Activated CD4-positive, alpha-beta T cell treated with anti-CD3 and anti-CD28 coated beads, Interleukin-2, Interleukin-6, amounts not matched to agents 100 ng/mL and 50 ng/mL, durations not matched to agents 16 hours and 8 hours (primary cell): ENCODE measurements at regions not wholly inside any gene's neighbourhood (a gene's known extent, or its start where the extent isn't known, plus 50 kb on each side); places are given as distances from the start of the nearest gene placed in this dataset.
A peak's percentile ranks its signal among the peaks of the same experiment; 100 is the strongest.

Experiments used
- DNase-seq: peaks from one replicate; pipeline ENCODE4 v3.0.0-alpha.2; 2020

DNA sequence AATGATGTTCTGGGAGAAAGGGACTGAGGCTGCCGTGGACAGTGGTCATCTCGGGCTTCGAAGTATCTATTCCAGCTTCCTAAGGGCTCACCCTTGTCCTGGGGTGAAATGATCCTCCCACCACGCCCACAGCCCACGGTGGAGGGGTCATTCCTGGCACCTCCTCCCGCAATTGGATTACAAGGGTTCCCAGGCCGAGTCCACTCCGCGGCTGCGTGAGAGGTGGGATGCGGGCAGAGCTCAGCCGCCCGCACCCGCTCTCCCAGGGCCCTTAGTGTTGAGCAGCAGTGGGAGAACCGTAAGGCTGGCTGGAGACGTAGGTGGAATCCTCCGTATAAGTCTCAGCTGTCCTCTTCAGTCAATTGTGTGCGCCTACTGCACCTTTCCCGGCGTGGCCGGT lies 273.3 kb upstream of the ADAMTS16 start:
- no peak for DNase-seq

DNA sequence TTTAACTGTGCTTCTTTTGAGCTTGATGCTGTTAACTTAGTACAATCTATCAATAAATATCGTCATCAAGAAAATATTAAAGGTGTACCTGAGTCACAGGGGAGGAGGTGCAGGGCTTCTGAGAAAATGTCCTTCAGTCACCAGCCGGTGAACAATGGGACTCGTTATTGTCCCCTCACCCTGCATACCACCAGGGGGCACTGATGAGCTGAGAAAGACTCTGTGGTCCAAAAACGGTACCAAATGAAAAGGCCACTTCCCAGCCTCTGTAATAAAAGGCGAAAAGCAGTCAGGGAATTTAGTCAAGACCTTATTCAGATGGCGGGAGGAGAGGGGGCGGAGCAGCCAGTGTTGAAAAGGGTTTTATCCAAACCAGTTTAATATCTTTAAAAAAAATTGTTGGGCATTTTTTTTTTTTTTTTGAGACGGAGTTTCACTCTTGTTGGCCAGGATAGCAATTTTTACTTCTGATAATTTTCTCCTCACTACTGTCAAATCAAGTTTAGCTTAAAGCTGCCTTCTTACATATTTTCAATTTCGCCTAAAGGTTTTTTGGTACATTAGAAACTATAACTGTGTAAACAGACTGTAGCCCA lies 271.9 kb upstream of the ADAMTS16 start:
- peak; percentile 68 for DNase-seq

DNA sequence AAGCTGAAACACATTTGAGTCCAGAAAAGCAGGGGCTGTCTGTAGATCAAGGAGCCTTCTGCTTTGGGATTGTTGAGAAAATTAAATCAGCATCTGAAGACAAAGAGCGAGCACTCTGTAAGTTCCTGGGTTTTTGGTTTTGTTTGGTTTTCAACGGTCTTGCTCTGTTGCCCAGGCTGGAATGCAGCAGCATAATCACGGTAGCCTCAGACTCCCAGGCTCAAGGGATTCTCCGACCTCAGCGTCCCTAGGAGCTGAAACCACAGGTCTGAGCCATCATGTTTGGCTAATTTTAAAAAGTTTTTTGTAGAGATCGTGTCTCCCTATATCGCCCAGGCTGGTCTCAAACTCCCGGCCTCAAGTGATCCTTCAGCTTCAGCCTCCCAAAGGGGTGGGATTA lies 266.5 kb upstream of the ADAMTS16 start:
- DNase-seq: no peak

DNA sequence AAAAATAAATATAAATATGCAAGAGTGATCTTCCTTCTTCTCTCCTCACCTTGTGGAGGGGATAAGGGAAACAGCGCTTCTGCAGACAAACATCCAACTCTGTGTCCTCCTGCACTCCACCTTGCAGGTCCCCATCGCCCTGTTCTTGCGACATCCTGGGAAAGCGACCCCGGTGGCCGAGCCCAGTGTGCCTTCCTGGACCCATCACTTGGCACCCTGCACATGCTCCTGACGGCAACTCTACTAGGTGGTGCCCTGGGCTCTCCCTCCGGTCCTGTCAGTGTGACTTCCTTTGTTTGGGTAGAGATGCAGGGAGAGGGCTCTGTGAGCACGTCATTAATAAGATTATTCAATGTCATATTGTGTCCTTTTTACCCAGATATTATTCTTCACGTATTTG lies 266.0 kb upstream of the ADAMTS16 start:
- DNase-seq: no peak

DNA sequence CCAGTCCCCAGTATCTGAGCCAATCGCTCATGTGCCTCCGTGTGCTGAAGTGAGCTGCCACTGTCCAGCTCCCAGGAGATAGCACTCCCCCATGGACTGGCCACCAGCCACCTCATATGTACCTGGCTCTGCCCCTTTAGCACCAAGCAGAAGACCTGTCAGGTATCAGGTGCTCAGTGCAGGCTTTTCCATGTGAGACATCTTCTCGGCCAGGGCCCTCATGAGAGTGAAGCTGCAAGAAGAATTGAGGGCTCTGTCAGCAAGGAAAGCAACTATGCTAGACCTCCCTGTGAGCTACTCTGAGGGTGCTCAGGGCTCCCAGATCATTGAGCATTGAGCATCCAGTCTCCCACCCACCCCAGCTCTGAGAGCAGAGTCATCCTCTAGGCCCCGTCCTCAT lies 264.2 kb upstream of the ADAMTS16 start:
- DNase-seq: no peak

DNA sequence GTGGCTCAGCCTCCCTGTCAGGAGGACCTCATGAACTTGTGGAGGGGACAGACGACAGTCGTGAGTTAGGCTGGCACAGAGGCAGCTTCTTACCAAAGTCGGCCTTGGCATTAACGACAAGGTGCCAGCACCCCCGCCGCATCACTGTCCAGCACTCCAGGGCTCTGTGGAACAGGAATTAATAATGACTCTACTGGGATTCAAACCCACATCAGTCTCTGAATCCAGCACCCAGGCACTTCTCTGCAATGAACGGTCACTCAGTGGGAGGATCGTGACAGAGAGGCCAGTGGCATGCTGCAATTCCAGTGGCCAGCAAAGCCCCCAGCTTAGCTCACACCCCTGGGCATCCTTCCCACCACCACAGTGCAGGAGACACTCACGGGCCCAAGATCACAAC lies 263.3 kb upstream of the ADAMTS16 start:
- no peak for DNase-seq

DNA sequence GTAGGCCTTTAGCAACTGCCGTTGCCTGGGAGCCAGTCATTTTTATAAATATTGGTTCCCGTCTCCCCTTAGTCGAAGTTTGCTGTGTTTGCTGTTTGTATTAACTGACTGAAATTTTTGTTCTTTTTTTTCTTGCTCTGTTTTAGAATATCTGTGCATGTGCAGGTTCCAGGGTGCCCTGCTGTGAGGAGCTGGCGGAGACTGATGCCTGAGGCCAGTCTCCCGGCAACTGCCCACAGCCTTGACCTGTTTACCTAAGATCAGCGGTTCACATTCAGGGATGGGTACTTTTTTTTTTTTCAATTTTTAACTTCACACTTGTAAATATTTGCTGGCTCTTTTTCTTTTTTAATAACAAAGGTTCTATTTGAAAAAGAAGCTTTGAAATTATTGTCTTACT lies 262.6 kb upstream of the ADAMTS16 start:
- no peak for DNase-seq

DNA sequence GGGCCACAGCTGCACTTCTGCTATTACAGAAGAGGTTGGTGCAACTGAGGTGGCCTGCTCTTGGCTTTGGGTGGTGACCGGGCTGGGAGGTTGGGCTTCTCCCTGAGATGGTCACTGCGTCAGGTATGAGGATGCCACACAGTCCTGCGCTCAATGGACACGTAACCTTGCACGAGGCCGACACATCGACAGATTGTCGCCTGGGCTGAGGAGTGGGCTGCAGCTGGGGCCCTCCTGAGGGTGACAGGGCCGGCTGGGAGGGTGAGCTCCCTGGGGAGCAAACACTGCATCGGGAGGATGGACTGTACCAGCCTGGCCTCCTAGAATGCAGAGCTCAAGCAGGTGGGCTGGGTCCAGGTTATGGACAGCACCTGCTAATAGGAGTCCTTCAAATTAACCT lies 261.1 kb upstream of the ADAMTS16 start:
- no peak for DNase-seq

DNA sequence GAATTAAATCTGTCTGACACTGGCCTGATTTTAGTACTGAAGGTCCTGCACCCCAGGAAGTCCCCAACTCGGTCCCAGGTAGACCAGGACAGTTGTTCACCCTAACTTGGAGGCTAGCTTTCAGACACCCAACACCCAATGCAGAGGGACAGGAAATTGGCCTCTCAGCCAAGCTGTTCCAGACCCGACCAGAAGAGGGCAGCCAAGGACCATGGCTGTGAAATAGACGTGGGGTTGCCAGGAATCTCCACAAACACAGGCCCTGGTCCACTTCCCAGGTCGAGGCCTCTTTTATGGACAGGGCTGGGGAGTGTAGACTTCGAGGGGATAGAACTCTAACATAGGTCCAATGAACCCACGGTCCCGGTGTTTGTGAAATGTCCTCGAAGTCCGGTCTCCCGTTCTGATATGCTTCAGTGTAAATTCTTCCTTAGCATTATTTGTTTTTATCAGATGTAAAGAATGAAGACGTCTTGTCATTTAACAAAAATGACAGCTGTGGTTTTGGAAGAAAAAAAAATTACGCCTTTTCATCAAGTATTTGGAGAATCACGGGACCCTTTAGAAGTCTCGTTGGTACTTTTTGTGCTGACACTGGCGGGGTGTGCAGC lies 260.3 kb upstream of the ADAMTS16 start:
- DNase-seq: peak; percentile 71

DNA sequence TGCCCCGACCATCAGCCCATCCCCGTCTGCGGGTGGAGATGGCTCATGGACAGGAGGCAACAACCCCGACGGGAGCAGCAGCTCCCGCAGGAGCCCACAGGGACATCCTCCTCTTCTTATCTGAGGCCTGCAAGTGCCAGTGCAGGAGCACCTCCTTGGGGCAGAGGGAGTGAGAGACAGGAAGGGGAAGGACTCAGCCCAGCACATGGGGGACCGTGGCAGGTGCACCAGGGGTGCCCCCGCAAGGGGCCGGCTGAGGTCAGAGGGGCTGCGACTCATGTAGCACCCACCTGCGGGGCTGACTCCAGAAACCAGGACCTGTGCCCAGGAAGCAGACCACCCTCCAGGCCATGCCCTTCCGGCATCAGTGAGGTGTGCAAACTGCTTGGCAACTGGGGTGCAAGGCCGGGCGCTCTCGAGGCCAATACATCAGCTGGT lies 259.8 kb upstream of the ADAMTS16 start:
- no peak for DNase-seq

DNA sequence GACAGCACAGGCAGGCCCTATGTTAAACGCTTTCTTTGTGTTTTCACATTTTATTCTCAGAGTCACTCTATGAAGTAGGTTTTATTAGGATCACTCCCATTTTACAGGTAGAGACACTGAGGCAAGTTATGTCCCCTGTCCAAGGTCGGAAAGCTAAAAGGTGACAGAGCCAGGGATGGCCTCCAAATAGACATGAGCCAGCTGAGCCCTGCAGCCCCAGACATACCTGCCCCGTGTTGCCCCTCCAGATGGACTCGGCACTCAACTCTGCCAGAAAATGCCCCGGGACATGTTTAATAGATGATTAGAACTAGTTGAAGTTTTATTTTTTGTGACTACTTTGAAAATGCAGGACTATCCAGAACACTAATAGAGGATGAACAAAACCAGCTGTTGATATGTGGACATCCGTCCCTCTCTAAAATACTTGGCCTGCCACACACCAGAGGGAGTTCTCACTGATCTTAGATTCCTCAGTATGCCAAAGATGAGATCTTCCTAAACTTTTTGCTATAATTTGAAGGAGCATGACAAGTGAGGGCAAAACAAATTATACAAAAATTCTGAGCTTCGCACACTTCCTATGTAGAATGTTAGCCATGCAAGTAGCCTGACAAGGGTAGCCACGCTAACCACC lies 258.6 kb upstream of the ADAMTS16 start:
- no peak for DNase-seq

DNA sequence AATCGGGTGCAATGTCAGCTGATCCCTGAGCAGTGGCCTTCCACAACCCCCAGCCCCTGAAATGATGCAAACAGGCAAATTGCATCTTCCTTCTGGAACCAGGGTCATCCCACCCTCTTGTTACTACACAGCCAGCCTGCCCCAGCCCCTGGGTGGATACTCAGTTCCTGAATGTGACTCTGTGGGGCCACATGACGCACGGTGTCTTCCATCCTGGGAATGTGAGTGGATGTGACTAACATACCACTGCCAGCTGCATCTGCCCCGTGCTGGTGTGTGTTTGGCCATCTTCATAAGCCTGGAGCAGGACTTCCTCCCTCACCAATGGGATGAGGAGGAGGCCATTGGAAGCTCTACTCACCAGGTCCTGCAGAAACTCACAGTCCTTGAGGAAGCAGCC lies 257.9 kb upstream of the ADAMTS16 start:
- DNase-seq: no peak

DNA sequence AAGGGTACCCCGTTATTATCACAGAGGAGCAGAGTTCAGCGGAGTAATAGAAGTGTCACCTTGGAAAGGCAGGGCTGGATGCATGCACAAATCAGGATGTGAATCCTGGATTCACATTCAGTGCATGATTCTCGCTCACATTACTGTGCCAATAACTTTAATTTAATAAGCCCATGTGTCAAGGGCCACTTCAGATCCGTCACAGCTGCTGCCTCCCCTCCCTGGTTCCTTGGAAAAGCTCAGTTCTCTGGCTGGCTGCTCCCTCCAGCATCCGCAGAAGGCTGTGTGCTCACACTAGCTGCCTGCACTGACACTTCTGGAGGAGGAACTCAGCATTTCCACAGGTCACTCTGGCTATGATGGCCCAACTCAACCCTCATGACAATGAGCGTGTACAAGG lies 256.8 kb upstream of the ADAMTS16 start:
- DNase-seq: no peak

DNA sequence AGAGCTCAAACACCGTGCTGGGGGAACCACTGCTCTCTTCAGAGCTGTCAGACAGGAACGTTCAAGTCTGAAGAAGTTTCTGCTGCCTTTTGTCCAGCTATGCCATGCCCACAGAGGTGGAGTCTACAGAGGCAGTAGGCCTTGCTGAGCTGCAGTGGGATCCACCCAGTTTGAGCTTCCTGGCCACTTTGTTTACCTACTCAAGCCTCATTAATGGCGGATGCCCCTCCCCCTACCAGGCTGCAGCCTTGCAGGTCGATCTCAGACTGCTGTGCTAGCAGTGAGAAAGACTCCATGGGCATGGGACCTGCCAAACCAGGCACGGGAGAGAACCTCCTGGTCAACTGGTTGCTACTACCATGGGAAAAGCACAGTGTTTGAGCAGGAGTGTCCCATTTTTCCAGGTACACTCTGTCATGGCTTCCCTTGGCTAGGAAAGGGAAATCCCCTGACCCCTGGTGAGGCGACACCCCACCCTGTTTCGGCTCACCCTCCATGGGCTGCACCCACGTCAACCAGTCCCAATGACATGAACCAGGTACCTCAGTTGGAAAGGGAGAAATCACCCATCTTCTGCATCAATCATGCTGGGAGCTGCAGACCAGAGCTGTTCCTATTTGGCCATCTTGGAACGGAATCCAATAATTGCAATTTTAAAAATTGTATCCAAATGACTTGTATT lies 246.9 kb upstream of the ADAMTS16 start:
- DNase-seq: no peak

DNA sequence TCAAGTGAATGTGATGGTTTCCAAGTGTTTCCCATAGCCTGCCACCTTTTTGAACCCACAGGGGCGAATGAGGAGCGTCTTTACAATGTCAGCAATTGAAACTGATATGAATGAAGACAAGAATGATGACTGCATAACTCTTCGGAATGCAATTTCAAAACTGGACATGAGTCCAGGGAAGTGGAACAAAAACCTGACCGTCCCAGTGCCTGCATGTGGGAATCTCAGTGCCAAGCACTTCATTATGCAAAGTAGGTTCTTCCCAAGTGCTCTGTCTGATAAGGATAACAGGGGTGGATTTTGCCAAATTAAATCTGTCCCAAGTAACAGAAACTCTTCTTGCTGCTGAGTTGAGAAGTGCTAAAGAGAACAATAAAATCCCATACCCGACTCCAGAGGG lies 243.8 kb upstream of the ADAMTS16 start:
- DNase-seq: no peak

DNA sequence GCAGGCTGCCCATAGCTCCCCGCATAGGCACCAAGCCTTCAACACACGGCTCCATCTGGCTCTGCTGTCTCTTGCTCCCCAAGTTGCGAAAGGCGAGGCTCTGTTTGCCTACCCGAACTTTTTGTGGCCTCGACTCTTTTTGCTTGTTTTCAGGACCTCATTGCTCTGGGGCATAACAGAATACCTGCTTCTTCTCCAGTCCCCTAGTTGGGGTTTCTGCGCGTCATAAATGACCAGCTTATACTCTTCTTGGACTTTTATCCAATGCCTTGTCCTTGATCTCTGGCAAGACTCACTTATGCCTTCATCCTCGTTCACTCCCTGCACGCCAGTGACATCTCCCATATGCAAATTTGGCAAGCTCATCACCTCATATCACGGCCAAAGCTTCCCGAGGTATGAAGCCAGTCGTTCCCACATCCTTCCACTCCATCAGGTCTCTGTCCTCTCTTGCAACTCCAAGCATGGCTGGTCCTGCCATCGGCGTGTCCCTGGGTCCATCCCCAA lies 238.8 kb upstream of the ADAMTS16 start:
- DNase-seq: no peak

DNA sequence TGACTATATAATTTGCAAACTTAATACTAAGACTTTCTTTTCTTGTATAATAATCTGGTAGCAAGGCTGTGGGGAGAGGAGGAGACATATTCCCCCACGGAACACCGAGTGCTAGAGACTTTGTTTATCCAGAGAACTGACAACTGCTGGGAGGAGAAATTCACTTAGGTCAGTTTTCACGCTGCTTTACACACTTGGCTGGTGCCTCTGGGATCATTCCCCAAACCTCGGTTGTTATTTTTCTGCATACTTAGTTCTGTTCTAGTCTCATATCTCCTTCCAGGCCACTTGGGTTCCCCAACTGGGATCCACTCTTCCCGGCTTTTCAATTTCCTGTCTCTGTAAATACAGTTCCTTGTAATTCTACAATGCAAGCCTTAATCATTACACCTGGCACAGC lies 238.2 kb upstream of the ADAMTS16 start:
- DNase-seq: no peak

DNA sequence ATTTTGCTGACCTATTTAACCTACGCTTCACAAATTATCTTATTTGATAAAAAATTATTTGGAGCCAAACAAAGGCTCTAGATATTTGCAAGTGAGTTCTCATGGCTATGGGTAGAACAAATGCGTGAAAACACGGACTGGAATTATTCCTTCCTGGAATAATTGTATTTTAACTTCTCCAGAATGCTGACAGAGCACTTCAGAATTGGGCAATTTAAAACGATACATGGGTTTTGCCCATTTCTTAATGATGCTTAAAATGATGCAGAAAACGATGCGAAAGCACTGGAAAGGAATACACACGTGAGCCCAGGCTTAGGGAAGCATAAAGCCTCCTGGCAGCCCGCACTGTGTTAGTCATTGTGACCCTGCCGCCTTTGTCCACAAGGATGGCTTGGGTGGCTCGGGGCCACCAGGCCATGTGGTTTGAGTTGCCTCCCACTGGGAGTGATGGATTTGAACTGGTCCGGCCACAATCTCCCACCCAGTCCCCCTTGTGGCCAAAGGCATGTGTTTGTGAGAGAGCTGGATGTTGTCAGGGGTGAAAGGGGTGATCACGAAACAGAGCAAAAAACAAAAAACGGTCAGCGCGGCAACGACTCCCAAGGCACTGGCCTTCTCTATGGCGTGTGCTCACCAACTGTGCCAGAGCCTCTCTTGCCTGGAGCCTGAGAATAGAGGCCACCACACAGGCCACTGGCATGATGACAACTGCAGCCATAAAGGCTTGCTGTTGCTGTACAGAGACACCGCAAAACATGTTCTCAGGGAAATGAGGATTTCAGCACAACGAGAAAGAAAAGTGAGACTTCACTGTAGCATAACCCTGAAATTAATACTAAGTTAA lies 234.2 kb upstream of the ADAMTS16 start:
- no peak for DNase-seq

DNA sequence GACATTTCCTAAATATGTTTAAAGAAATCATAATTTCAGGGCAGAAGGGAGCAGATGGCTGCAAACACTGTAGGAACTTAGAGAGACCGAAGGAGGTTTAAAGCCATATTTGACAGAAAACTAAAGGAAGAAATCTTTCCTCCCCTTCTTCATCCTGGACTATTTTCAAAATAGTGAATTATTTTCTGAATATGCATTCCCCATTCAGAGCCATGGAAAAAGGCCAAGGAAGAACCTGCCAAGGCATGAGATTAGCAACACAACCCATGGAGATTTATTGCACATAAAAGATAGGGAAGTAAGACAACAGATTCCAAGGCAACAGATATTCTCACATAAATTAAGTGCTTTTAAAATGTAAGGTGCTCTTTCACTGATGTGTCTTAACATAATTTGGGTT lies 233.3 kb upstream of the ADAMTS16 start:
- no peak for DNase-seq

DNA sequence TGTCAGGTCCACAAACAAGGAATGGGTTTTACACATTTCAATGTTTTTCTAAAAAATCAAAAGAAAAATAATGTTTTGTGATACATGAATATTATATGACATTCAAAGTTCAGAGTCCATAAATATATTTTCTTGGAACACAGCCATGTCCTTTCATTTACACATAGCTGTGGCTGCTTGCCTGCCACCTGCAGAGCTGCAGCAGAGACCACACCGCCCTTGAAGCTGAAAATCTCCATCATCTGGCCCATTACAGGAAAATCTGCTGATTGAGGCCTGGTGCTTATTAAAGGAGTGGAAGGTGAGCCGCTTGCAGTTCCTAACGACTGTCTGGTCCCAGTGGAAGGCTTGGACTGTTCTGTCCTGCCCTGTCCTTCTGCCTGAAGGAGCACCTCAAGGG lies 232.6 kb upstream of the ADAMTS16 start:
- no peak for DNase-seq

DNA sequence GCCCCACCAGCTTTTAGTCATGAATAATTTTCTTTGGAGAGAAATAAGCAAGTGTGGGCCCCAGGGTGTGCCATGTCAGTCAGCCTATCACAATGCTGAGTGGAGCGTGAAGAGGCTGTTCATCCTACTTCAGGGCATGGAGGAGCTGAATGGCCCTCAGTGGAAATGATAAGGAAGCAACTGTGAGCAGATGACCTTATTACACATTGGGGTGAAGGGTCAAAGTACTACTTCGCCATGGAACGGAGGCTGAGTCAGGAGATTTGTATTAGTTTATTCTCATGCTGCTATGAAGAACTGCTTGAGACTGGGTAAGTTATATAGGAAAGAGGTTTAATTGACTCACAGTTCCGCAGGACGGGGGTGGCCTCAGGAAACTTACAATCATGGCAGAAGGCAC lies 231.0 kb upstream of the ADAMTS16 start:
- no peak for DNase-seq

DNA sequence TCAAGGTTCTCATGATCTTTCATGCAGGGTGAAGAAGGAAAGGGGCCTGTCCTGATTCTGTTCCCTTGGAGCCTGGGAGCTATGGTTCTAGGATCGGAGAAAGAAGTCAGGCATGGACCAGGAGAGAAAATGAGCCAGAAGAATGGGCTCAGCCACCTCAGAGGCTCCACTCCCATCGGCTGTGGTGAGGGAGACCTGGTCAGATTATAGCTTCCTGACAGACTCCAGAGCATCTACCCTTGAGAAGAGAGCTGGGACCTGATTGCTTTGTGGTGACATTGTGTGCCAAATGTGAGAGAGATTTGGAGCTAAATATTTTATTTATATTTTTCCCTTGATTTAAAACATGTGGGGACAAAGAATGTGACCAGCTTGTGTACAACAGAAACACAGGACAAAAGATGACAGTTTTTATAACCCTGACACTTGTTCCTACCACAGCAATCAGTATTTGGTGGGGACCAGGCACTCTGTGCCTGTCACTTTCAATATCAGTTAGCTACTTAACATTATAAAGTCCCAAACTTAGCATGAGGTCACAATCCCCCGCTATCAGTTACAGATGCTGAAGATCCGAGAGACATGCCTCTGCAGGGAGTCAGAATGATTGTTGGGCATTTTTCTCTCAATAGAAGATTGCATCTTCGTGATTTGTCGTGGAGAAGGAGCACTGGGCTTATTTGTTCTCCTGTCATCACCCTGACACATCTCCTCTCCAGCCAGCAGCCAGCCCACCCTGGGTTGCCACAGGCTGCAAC lies 228.3 kb upstream of the ADAMTS16 start:
- no peak for DNase-seq
